Liver (tissue), 8 donors: ENCODE measurements at regions not wholly inside any gene's neighbourhood (a gene's known extent, or its start where the extent isn't known, plus 50 kb on each side); places are given as distances from the start of the nearest gene placed in this dataset.

ENCODE experiments used
- DNase-seq: peaks from one replicate; pipeline ENCODE4 v3.0.0-alpha.2; 2017; ENCODE audit warnings: low spot score
- H3K27ac ChIP-seq, 2 donors: one replicate each; pipeline ENCODE4 v1.7.0; 2013; ENCODE audit warnings: inconsistent platforms in 2 of 2, low read length in 2 of 2, control low read depth in 1 of 2, low read depth in 1 of 2, mild to moderate bottlenecking in 1 of 2
- H3K27me3 ChIP-seq, 4 donors: one replicate each; pipeline versions ENCODE4 v1.6.1 to v1.7.0; 2013; ENCODE audit warnings: low read length in 3 of 4, inconsistent platforms in 1 of 4, mild to moderate bottlenecking in 1 of 4, moderate library complexity in 1 of 4; ENCODE audit not compliant: control insufficient read depth in 4 of 4, insufficient read depth in 4 of 4
- H3K36me3 ChIP-seq, 4 donors: one replicate each; pipeline versions ENCODE4 v1.6.1 to v1.7.0; 2013; ENCODE audit warnings: low read length in 3 of 4, mild to moderate bottlenecking in 3 of 4, low read depth in 1 of 4, moderate library complexity in 1 of 4; ENCODE audit not compliant: control insufficient read depth in 4 of 4, insufficient read depth in 3 of 4
- H3K4me1 ChIP-seq, 4 donors: one replicate each; pipeline versions ENCODE4 v1.6.1 to v1.7.0; 2013; ENCODE audit warnings: low read length in 3 of 4, mild to moderate bottlenecking in 3 of 4, moderate library complexity in 1 of 4; ENCODE audit not compliant: control insufficient read depth in 4 of 4, insufficient read depth in 4 of 4
- H3K4me3 ChIP-seq, 3 donors: one replicate each; pipeline versions ENCODE4 v1.6.1 to v1.7.0; 2013; ENCODE audit warnings: low read length in 3 of 3, control low read depth in 1 of 3, low read depth in 1 of 3, mild to moderate bottlenecking in 1 of 3
- H3K9ac ChIP-seq, 2 donors: one replicate each; pipeline ENCODE4 v1.7.0; 2013; ENCODE audit warnings: low read length in 2 of 2, mild to moderate bottlenecking in 2 of 2, moderate library complexity in 2 of 2, control low read depth in 1 of 2, low read depth in 1 of 2
- H3K9me3 ChIP-seq, 4 donors: one replicate each; pipeline versions ENCODE4 v1.6.1 to v1.7.0; 2013; ENCODE audit warnings: low read length in 3 of 4; ENCODE audit not compliant: control insufficient read depth in 4 of 4
- EGR1 ChIP-seq, 2 donors: IDR thresholded peaks; 2 replicates each; pipeline ENCODE4 v1.6.1; 2016 to 2018; ENCODE audit warnings: antibody characterized with exemption in 2 of 2, low read depth in 2 of 2
- FOXA2 ChIP-seq: IDR thresholded peaks from 2 replicates; pipeline ENCODE4 v1.6.1; 2016; ENCODE audit warnings: antibody characterized with exemption
- GABPA ChIP-seq, 2 donors: IDR thresholded peaks in 1 of 2; conservative IDR thresholded peaks in 1 of 2; 2 replicates each; pipeline ENCODE4 v1.6.1; 2016; ENCODE audit warnings: antibody characterized with exemption in 2 of 2, mild to moderate bottlenecking in 1 of 2, moderate library complexity in 1 of 2
- HNF4G ChIP-seq: IDR thresholded peaks from 2 replicates; pipeline ENCODE4 v1.6.1; 2016; ENCODE audit warnings: antibody characterized with exemption
- JUND ChIP-seq, 2 donors: IDR thresholded peaks; 2 replicates each; pipeline ENCODE4 v1.6.1; 2016; ENCODE audit warnings: antibody characterized with exemption in 2 of 2
- NR2F2 ChIP-seq: IDR thresholded peaks from 2 replicates; pipeline ENCODE4 v1.6.1; 2016; ENCODE audit warnings: antibody characterized with exemption
- RAD21 ChIP-seq, 2 donors: IDR thresholded peaks; 2 replicates each; pipeline ENCODE4 v1.6.1; 2016; ENCODE audit warnings: antibody characterized with exemption in 2 of 2, mild to moderate bottlenecking in 2 of 2
- SP1 ChIP-seq: IDR thresholded peaks from 2 replicates; pipeline ENCODE4 v1.6.1; 2018; ENCODE audit warnings: antibody characterized with exemption, mild to moderate bottlenecking
- TAF1 ChIP-seq: conservative IDR thresholded peaks from 2 replicates; pipeline ENCODE4 v1.6.1; 2016; ENCODE audit warnings: antibody characterized with exemption, mild to moderate bottlenecking
- YY1 ChIP-seq: IDR thresholded peaks from 2 replicates; pipeline ENCODE4 v1.6.1; 2016; ENCODE audit warnings: antibody characterized with exemption, mild to moderate bottlenecking
- WGBS: extraction: QIAGEN DNeasy Blood & Tissue Kit; methylation state at CpG from one replicate; pipeline ENCODE4 v1.1.7; 2013; 5-methylcytosine and 5-hydroxymethylcytosine counted together
- TF ChIP-seq, protein P1 (sequence below): IDR thresholded peaks from 2 replicates; pipeline ENCODE4 v1.6.1; 2016; ENCODE audit warnings: antibody characterized with exemption
- TF ChIP-seq, protein P2 (sequence below): IDR thresholded peaks from 2 replicates; pipeline ENCODE4 v1.6.1; 2016; ENCODE audit warnings: antibody characterized with exemption, mild to moderate bottlenecking
- TF ChIP-seq, protein P3 (sequence below): IDR thresholded peaks from 2 replicates; pipeline ENCODE4 v1.6.1; 2016; ENCODE audit warnings: antibody characterized with exemption
- TF ChIP-seq, protein P4 (sequence below): fragments of 150-350 bp; IDR thresholded peaks from 2 replicates; pipeline ENCODE4 v1.5.1; 2017; ENCODE audit warnings: improper control_type of control experiment, low read depth, low read length; ENCODE audit not compliant: missing input control
- TF ChIP-seq, protein P5 (sequence below): IDR thresholded peaks from 2 replicates; pipeline ENCODE4 v1.6.1; 2016; ENCODE audit warnings: antibody characterized with exemption
- donor health status: healthy.
- donor health status: healthy.
- donor health status: healthy.
- donor health status: healthy.
- donor health status: healthy.

DNA sequence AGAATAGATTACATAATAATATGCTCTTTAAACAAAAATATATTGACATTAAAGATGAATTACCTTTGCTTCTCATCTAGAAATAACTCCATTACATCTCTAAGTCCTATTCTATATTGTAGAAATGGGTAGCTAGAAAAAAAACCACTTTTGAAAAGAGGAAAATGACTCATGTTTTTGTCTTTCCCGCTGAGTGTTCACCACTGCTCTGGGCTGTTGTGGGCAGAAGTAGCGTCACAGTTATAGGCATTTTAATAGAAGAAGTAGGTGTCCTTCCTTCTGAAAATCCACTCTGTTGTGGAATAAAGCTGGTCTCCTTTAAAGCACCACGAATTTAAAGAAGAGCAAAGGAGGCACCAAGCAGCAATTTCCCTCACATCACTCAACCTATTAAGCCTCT is 117.6 kb upstream of the NFE2L3 start:
- Histone ChIP-seq H3K9me3 (no peaks in the 10 kb centered on the region), H3K27ac (no peak overlapping the region), H3K4me3 (no peak overlapping the region), H3K36me3 (peaks cover 0 to 1% (median 0%) of the 10 kb centered on the region in 4 donors), H3K27me3 (no peaks in the 10 kb centered on the region), H3K9ac (no peak overlapping the region), H3K4me1 (peaks cover 0 to 3% (median 0%) of the 10 kb centered on the region in 4 donors)
- TF ChIP-seq, protein P1, sequence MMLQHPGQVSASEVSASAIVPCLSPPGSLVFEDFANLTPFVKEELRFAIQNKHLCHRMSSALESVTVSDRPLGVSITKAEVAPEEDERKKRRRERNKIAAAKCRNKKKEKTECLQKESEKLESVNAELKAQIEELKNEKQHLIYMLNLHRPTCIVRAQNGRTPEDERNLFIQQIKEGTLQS = no peak
- no peak for DNase-seq
- WGBS = 70% methylated on average over 3 of the region's 3 CpGs

DNA sequence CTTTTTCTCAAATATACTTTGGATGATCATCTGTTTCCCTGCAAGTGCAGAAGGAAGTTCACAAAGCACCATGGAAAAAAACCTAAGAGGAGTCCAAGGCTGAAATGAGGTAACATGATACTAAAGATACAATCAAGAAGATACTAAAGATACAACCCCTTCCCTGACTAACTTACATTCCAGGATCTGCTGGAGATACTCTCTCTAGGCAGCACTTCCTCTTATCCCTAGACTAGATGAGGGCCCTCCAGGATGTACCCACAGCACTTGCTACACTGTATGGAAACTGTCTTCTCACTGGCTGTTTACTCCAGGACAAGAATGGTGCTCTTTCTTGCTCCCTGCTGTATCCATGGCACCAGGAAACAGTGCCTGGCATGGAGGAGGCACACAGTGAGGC is 116.4 kb upstream of the NFE2L3 start:
- no peaks in the 10 kb centered on the region for H3K9me3 ChIP-seq
- peaks cover 0 to 1% (median 0%) of the 10 kb centered on the region in 4 donors for H3K36me3 ChIP-seq
- no peaks in the 10 kb centered on the region for H3K27me3 ChIP-seq
- H3K4me1 ChIP-seq = no peaks in the 10 kb centered on the region
- DNase-seq = no peak
- TF ChIP-seq RAD21 (IDR thresholded peaks at IDR 0.05) = no peak
- TF ChIP-seq HNF4G = no peak
- TF ChIP-seq, protein P2, sequence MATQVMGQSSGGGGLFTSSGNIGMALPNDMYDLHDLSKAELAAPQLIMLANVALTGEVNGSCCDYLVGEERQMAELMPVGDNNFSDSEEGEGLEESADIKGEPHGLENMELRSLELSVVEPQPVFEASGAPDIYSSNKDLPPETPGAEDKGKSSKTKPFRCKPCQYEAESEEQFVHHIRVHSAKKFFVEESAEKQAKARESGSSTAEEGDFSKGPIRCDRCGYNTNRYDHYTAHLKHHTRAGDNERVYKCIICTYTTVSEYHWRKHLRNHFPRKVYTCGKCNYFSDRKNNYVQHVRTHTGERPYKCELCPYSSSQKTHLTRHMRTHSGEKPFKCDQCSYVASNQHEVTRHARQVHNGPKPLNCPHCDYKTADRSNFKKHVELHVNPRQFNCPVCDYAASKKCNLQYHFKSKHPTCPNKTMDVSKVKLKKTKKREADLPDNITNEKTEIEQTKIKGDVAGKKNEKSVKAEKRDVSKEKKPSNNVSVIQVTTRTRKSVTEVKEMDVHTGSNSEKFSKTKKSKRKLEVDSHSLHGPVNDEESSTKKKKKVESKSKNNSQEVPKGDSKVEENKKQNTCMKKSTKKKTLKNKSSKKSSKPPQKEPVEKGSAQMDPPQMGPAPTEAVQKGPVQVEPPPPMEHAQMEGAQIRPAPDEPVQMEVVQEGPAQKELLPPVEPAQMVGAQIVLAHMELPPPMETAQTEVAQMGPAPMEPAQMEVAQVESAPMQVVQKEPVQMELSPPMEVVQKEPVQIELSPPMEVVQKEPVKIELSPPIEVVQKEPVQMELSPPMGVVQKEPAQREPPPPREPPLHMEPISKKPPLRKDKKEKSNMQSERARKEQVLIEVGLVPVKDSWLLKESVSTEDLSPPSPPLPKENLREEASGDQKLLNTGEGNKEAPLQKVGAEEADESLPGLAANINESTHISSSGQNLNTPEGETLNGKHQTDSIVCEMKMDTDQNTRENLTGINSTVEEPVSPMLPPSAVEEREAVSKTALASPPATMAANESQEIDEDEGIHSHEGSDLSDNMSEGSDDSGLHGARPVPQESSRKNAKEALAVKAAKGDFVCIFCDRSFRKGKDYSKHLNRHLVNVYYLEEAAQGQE = no peak
- TF ChIP-seq NR2F2 = no peak
- TF ChIP-seq, protein P3, sequence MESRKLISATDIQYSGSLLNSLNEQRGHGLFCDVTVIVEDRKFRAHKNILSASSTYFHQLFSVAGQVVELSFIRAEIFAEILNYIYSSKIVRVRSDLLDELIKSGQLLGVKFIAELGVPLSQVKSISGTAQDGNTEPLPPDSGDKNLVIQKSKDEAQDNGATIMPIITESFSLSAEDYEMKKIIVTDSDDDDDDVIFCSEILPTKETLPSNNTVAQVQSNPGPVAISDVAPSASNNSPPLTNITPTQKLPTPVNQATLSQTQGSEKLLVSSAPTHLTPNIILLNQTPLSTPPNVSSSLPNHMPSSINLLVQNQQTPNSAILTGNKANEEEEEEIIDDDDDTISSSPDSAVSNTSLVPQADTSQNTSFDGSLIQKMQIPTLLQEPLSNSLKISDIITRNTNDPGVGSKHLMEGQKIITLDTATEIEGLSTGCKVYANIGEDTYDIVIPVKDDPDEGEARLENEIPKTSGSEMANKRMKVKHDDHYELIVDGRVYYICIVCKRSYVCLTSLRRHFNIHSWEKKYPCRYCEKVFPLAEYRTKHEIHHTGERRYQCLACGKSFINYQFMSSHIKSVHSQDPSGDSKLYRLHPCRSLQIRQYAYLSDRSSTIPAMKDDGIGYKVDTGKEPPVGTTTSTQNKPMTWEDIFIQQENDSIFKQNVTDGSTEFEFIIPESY = no peak
- no peak for TF ChIP-seq FOXA2
- TF ChIP-seq TAF1 = no peak
- TF ChIP-seq EGR1 (IDR thresholded peaks at IDR 0.05; ENCODE audit: low read depth in 2 of 2) = no peak
- TF ChIP-seq, protein P4, sequence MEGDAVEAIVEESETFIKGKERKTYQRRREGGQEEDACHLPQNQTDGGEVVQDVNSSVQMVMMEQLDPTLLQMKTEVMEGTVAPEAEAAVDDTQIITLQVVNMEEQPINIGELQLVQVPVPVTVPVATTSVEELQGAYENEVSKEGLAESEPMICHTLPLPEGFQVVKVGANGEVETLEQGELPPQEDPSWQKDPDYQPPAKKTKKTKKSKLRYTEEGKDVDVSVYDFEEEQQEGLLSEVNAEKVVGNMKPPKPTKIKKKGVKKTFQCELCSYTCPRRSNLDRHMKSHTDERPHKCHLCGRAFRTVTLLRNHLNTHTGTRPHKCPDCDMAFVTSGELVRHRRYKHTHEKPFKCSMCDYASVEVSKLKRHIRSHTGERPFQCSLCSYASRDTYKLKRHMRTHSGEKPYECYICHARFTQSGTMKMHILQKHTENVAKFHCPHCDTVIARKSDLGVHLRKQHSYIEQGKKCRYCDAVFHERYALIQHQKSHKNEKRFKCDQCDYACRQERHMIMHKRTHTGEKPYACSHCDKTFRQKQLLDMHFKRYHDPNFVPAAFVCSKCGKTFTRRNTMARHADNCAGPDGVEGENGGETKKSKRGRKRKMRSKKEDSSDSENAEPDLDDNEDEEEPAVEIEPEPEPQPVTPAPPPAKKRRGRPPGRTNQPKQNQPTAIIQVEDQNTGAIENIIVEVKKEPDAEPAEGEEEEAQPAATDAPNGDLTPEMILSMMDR = no peak
- no peak for TF ChIP-seq JUND (IDR thresholded peaks at IDR 0.05)
- no peak for TF ChIP-seq SP1
- no peak for TF ChIP-seq YY1
- TF ChIP-seq, protein P5, sequence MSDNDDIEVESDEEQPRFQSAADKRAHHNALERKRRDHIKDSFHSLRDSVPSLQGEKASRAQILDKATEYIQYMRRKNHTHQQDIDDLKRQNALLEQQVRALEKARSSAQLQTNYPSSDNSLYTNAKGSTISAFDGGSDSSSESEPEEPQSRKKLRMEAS = no peak
- TF ChIP-seq GABPA (IDR thresholded peaks at IDR 0.05 in 1 of 2, conservative IDR thresholded peaks at IDR 0.05 in 1 of 2) = no peak
- no peak overlapping the region for H3K27ac ChIP-seq
- H3K4me3 ChIP-seq = no peak overlapping the region
- no peak overlapping the region for H3K9ac ChIP-seq
